ENCODE measurements at regions not wholly inside any gene's neighbourhood (a gene's known extent, or its start where the extent isn't known, plus 50 kb on each side); places are given as distances from the start of the nearest gene placed in this dataset.

GRCh38 chr20:11718474-11719094 is 199.1 kb upstream of the BTBD3 start:
- DNase-seq (ENCODE audit: low read depth) = no peak

GRCh38 chr20:11719153-11719552 is 198.5 kb upstream of the BTBD3 start:
- DNase-seq (ENCODE audit: low read depth) = no peak

GRCh38 chr20:11721411-11721810 is 196.3 kb upstream of the BTBD3 start:
- DNase-seq (ENCODE audit: low read depth) = no peak

- no peak for DNase-seq (ENCODE audit: low read depth)
These were observed 193.6 kb upstream of the BTBD3 start for GRCh38 chr20:11724097-11724496.

- peak; percentile 29 for DNase-seq (ENCODE audit: low read depth)
These were observed 191.7 kb upstream of the BTBD3 start for GRCh38 chr20:11726026-11726425.

- no peak for DNase-seq (ENCODE audit: low read depth)
These were observed 190.0 kb upstream of the BTBD3 start for GRCh38 chr20:11727708-11728107.

- DNase-seq (ENCODE audit: low read depth) = no peak
These were observed 188.8 kb upstream of the BTBD3 start for GRCh38 chr20:11728937-11729336.

- no peak for DNase-seq (ENCODE audit: low read depth)
These were observed 187.9 kb upstream of the BTBD3 start for GRCh38 chr20:11729806-11730205.

- DNase-seq (ENCODE audit: low read depth) = no peak
These were observed 183.3 kb upstream of the BTBD3 start for GRCh38 chr20:11734431-11734830.

- no peak for DNase-seq (ENCODE audit: low read depth)
These were observed 178.8 kb upstream of the BTBD3 start for GRCh38 chr20:11738852-11739251.

GRCh38 chr20:11740975-11741374 is 176.7 kb upstream of the BTBD3 start:
- no peak for DNase-seq (ENCODE audit: low read depth)

- DNase-seq (ENCODE audit: low read depth) = no peak
These were observed 172.5 kb upstream of the BTBD3 start for GRCh38 chr20:11745145-11745544.

GRCh38 chr20:11748436-11748835 is 169.3 kb upstream of the BTBD3 start:
- no peak for DNase-seq (ENCODE audit: low read depth)

- no peak for DNase-seq (ENCODE audit: low read depth)
These were observed 165.4 kb upstream of the BTBD3 start for GRCh38 chr20:11752336-11752735.

GRCh38 chr20:11753155-11753554 is 164.5 kb upstream of the BTBD3 start:
- DNase-seq (ENCODE audit: low read depth) = no peak

GRCh38 chr20:11754451-11754850 is 163.2 kb upstream of the BTBD3 start:
- no peak for DNase-seq (ENCODE audit: low read depth)

GRCh38 chr20:11755071-11755841 is 162.4 kb upstream of the BTBD3 start:
- DNase-seq (ENCODE audit: low read depth) = no peak

GRCh38 chr20:11761497-11761896 is 156.2 kb upstream of the BTBD3 start:
- DNase-seq (ENCODE audit: low read depth) = no peak

GRCh38 chr20:11766961-11767360 is 150.7 kb upstream of the BTBD3 start:
- DNase-seq (ENCODE audit: low read depth) = no peak

- no peak for DNase-seq (ENCODE audit: low read depth)
These were observed 147.9 kb upstream of the BTBD3 start for GRCh38 chr20:11769825-11770224.

- peak; percentile 42 for DNase-seq (ENCODE audit: low read depth)
These were observed 145.4 kb upstream of the BTBD3 start for GRCh38 chr20:11772226-11772730.

GRCh38 chr20:11776687-11777086 is 141.0 kb upstream of the BTBD3 start:
- DNase-seq (ENCODE audit: low read depth) = no peak

Measured in RPMI7951 (cell line).